NCI-H69 (cell line): ENCODE measurements at regions not wholly inside any gene's neighbourhood (a gene's known extent, or its start where the extent isn't known, plus 50 kb on each side); places are given as distances from the start of the nearest gene placed in this dataset.

Experiments
- DNase-seq: peaks from one replicate; lab custom pipeline; 2025; lab: John Stamatoyannopoulos, UW

DNA sequence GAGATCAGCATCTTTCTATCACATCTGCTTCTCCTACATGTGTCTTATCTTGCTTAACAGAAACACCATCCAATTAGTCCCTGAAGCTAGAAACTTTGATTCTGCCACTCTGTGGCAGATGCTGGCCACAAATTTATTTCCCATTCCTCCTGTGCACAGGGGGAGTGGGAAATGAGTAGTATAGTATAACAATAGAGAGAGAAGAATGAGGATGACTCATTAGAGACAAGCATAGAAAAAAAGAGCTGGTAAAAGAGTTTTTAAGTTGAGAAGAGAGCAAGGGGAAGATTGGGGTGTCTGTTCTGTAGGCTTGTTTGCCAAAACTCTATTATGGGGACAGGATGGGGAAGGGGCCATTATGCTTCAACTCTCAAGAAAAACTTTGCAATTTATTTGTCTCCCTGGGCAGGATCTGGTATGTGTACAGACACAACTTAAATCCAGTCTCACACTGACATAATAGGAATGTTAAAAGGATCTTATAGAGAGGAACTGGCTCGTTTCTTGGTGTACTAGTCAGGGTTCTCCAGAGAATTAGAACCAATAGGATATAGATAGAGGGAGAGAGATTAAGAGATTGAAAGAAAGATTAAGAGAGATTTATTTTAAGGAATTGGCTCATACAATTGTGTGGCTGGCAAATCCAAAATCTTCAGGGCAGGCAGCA is 142.6 kb upstream of the CPSF6 start:
- peak; percentile 29 for DNase-seq

DNA sequence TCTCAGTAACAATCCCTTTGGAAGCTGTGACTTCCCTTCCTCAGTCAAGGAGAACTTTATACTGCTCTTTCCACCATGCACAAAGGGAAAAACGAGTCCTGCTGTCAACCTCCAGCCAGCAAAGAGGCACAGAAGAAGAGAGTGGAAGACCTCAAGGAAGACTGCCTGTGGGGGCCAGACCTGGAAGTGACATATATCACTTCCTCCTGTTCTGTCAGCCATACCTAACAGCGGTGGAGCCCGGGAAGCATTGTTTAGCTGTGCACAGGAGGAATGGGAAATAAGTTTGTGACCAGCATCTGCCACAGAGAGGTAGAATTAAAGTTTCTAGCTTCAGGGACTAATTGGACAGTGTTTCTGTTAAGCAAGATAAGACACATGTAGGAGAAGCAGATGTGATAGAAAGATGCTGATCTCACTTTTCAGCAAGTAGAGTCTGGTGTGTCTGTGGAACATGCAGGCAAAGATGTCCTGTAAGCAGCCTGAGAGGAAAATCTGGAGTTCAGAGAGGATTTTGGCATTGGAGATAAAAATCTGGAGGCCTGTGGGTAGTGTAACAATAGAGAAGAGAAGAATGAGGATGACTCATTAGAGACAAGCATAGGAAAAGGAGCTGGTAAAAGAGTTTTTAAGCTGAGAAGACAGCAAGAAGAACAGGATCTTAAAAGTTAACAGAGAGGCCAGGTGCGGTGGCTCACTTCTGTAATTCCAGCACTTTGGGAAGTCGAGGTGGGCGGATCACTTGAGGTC is 141.6 kb upstream of the CPSF6 start:
- DNase-seq: no peak

DNA sequence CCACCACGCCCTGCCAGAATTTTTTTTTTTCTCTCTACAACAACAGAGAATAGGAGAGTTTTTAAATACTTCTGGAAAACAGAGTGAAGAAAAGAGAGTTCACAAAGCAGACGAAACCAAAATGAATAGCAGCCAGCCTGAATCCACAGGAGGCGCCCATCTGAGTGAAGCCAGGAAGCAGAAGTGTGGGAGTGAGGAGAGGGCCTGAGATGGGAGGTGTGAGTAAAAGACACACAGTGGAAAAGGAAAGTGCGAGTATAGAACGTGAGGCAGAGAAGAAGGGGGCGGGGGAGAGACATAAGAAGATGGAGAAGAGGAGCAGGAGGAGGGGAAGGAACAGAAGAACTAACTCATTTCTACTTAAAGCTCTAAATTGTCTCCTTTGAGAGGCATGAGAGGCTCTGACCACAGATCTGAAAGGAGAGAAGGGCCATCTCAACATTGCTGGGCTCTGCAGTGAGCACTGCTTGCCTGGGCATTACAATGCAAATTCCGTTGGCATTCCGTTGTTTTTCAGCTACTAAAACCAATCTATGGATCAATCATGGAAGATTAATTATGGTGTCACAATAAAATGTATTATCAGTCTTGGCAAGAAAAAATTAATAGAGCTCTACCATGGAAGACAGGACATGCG is 140.1 kb upstream of the CPSF6 start:
- DNase-seq: no peak

DNA sequence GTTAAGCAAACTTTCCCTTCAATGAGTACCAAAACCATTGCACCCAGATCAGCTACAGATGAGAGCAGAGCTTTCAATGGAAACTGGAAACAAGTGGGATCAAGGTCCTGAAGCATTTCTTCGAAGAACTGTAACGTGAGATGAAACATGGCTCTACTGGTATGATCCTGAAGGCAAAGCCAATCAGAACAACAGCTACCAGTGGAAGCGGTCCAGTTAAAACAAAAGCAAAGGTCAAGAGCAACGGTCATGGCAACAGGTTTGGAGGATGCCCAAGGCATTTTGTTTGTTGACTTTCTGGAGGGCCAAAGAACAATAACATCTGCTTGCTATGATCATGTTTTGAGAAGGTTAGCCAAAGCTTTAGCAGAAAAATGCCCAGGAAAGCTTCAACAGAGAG is 137.9 kb upstream of the CPSF6 start:
- DNase-seq: peak; percentile 77

DNA sequence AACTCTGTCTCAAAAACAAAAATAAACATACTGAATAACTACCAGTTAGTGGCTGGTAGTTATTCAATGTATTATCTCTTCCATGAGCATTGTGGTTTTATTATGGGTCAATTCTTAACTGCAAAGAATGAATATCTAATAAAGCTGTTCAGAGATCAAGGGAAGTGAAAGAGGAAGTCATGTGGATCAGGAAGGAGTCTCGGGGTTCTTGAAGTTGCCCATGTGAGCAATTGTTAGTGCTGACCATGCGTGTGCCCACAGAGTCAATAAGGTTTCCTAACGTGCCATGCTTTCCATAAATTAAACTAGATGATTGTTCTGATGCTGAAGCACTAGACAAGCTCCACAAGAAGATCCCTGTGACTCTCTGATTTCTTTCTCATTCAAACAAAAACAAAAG is 136.5 kb upstream of the CPSF6 start:
- no peak for DNase-seq

DNA sequence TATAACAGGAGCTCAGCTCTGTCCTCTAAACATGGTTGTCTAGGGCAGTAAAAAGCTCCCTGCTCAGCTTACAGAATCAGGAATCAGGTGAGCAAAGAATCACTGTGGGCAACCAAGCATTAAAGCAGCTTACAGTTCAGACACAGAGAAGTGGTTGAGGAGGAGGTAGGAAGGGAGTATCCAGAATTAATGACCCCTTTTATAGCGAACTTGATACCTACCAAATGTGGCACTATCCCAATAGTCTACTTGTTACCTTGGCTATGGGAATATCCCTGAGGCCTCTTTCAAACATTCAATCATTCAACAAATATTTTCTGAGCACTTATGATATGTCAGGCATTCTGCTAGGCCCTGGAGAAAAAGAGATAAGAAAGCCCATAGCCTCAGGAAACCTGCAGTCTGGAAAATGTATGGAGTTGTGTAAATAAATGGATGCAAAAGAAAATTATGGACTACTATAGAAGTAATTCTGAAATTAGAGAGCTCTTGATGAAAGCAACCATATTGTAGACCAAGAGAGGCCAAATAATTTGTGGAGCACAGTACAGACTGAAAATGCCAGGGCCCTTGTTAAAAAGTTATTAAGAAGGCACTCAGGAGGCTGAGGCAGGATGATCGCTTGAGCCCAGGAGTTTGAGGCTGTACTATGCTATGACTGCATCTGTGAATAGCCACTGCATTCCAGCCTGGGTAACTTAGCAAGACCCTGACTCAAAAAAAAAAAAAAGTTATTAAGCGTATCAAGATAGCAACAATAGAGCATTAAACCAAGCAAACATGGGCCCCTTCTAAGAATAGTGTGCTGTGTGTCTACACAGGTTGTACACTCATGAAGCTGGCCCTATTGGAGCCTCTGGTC is 134.0 kb upstream of the CPSF6 start:
- DNase-seq: peak; percentile 93

DNA sequence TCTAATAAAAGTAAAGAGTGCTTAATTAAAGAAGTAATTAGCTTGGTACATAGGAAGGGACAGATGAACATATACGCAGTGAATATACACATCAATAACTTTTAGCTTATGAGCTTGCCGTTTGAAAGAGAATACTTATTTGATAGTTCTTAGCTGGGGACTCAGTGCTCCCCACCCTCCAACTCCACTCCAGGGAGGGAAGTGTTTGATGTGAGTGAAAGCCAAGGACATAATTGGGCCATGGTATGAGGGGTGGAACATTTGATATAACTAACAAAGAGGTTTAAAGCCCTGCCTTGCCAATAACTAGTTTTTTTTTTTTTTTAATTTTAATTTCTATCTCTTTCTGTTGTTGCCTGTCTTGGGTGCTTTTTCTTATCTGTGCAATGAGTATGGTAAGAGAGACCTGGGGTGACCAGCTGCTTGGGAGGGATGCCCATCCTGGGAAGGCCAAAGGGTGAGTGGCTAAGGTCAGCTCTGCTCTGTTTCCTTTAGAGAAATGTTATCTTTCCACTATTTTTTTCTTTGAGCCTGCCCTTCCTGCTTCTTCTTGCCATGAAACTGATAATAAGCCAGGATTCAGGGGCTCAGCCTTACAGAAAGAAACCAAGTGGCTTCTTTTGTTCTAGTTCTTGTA is 132.8 kb upstream of the CPSF6 start:
- peak; percentile 54 for DNase-seq

DNA sequence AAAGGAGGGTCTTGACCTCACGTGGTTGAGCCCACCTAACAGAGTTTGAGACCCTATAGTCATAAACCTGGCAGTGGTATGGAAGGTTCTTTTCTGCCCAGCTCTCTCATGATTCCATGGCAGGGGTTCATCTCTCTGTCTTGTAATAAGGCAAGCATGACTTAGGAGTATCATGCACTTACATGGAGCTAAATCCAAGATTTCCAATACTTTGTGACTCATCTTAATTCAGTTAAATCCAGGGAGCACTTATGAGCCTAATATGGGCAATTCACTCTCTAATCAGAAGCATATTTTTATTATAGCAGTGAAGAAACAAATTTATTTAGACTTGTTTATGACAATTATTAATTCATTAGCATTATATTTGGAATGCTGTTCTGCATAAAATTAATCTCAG is 131.8 kb upstream of the CPSF6 start:
- no peak for DNase-seq

DNA sequence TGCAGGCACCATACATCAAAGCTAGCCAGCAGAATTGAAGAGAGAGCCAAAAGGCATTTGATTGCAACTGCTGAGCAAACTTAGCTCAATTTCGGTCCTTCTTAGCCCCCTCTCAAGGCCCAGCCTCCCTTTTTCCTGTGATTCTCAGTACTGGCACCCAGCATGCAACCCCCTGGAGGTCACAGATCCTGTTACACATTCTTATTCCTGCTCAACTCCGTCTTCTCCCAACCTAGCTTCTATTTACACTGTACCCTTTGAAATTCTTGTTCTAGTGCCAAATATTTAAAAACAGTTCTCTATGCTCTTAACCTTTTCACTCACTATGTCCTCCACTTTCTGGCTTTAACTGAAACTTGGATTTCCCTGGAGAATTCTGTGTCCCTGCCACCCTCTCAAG is 131.3 kb upstream of the CPSF6 start:
- DNase-seq: peak; percentile 15

DNA sequence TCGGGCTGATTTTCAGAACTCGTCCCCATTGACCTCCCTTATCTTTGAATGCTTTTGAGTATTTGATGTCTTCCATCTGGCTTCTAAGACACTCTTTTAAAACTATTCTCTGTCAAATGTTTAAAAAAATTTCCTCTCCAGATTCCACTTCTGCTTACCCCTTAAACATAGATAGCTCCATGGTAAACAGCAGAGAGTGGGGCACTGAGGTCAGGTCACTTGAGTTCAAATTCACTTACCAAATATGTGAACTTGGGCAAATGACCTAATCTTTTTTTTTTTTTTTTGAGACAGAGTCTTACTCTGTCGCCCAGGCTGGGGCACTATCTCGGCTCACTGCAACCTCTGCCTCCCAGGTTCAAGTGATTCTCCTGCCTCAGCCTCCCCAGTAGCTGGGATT is 126.8 kb upstream of the CPSF6 start:
- DNase-seq: no peak

DNA sequence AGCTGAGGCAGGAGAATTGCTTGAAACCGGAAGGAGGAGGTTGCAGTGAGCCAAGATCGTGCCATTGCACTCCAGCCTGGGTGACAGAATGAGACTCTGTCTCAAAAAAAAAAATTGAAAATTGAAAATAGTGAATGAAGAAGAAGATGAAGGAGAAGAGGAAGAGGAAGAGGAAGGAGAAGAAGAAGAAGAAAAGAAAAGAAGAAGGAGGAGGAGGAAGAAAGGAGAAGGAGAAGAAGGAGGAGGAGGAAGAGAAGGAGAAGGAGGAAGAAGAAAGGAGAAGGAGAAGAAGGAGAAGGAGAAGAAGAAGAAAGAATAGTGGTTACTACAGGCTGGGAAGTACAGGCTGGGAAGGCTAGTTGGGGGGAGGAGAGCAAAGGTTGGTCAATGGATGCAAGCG is 124.3 kb upstream of the CPSF6 start:
- no peak for DNase-seq

DNA sequence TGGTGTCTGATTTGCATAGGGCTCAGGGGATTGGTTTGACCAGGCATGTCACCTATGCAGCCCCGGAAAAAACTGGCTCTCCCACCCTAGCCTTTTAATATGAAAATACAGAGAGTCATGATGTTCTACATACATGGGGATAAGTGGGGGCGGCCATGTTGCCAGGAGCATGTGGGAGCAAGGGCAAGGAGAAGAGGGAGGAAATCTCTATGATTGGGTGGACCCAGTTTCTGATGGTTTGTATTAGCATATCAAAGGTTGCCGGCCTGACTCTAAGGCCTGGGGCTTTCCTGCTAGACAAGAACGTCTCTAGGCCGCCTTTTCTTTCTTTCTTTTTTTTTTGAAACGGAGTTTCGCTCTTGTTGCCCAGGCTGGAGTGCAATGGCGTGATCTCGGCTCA is 123.4 kb upstream of the CPSF6 start:
- DNase-seq: no peak

DNA sequence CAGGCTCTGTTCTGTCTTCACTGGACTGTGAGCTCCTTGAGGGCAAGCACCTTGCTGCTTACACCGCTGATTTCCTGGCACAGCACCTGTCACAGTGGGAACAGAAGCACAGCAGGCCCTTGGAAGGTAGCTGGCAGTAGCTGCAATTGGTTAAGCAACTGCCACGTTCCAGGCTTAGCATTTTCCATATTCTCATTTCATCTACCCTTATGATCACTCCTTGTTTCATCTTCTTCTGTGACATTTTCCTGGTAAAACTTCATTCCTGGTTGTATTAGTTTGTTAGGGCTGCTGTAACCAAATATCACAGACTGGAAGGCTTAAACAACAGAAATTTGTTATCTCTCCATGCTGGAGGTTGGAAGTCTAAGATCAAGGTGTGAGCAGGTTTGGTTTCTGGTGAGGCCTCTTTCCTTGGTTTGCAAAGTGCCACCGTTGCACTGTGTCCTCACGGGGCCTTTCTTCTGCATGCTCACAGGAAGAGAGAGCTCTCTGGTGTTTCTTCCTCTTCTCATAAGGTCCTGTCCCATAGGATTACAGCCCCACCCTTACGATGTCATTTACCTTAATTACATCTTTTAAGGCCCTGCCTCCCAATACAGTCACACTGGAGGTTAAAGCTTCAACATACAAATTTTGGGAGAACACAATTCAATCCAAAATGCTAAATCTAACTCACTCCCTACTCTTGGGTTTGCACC is 121.7 kb upstream of the CPSF6 start:
- DNase-seq: no peak

DNA sequence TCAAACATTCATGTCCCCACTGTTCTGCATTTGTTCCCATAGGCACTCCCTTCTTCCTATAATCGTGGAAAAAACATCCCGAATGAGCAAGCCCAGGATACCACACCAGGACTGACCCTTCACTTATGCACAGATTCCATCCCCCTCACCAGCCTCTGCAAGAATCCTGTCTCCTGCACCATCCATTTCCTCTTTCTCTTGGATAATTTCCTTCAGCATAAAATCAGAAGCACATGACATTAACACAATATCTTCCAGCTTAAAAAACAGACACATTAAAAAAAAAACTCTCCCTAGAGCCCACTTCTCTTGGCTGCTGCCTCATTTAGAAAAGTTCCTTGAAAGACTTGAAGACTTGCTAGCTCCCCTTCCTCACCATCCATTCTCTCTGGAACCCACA is 120.9 kb upstream of the CPSF6 start:
- no peak for DNase-seq

DNA sequence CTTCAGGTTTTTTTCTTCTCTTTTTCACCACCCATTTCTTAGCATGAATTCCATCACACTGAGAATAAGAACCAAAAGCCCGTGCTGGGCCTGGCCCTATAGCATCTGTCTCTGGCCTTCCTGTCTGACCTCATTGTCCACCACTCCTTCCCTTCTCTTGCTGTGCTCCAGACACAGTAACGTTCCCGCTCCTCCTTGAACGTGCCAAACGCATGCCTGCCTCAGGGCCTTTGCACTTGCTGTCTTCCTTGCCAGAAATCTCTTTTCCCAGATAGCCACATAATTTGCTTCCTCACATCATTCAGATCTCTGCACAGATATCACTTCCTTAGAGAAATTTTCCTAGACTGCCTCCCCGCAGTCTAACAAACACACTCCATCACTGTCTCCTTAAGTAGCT is 119.6 kb upstream of the CPSF6 start:
- DNase-seq: no peak

DNA sequence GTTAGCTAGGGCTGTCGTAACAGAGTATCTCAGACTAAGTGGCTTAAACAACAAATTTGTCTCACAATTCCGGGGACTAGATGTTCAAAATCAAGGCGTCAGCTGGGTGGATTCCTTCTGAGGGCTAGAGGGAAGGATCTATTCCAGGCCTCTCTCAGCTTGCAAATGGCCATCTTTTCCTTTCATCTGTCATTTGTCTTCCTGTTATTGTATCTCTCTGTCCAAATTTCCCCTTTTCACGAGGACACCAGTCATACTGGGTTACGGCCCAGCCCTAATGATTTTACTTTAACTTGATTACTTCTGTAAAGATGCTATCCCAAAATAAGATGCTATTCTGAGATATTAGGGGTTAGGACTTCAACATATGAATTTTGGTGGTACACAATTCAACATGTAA is 119.0 kb upstream of the CPSF6 start:
- no peak for DNase-seq

DNA sequence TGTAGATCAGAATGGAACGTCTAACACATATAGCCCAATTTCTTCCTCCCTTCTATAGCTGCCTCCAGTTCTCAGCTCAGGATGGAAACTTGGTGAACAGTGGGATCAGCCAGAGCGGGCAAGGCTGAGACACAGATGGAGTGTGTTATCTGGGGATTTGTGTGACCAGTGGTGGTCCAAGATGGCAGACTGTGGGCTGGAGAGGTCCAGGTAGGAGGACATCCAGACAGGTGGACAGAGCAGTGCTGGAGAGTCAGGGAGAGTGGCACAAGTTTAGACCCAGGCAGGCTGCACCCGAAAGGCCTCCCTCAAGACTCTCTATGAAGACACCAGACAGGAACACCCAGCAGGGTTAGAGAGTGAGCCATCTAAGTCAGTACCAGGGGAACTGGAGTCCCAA is 116.1 kb upstream of the CPSF6 start:
- DNase-seq: no peak

DNA sequence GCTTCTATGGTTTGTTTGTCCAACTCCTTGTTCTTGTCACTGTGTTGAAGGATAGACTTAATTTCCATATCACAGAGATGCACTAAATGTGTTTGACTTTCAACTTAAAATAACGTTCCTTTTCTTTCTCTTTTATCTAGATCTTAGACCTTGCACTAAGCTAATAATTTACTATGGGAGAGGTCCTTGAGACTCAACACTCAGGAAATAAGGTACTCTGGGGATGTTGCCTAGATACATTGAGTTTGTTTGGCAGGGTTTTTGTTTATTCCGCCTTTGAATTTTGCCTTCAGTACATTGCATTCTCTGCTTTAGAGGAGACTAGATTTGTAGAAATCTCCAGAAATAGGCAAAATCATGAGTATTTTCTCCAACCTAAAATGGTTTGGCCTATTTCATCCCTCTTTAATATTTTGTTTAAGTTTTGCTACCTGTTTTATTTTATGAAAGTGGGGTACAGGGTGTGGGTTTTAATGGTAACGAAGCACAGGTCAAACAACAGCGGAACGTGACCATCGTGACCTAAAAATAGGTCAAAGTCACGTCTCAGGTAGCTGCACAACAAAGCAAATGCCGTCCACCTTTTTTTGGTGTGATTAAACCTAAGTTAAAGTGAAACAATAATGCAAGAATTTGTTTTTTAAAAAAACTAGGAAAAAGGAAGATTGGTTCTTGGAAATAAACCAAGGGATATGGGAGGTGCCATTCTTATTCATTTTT is 115.3 kb upstream of the CPSF6 start:
- DNase-seq: no peak

DNA sequence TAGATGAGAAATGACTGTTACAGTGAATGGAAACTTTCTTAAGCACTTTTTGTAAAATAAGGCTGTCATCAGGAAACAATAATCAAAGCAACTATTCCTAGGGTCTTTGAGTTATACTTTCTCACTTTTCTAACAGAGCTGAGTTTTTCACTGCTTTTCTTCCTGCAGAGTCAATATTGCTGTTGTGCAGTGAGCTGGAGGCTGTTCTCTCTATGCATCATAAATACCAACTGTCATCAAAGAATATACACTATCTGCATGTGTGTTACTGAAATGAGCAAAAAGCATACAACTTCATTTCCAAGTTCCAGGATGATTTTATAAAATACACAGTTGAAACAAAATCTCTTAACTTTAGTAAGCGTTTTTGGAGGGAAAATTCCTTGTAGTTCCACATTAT is 110.4 kb upstream of the CPSF6 start:
- no peak for DNase-seq

DNA sequence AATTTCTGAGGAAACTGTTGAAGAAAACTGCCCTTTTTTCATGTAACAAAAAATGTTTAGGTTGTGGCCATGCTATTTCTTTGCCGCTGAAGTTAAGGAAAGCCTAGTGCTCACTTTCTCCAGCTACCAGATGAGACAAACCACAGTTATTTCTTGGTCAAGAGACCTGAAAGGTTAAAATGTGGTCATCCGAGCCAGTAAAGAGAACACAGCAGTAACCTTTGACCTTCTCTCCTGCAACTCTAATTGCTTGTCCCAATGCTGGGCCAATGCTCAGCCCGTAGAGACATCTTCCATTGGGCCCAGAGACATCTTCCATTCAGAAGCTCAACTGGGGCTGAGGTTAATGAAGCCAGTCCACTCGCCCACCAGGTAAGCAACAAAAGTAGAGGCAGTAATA is 109.8 kb upstream of the CPSF6 start:
- no peak for DNase-seq

DNA sequence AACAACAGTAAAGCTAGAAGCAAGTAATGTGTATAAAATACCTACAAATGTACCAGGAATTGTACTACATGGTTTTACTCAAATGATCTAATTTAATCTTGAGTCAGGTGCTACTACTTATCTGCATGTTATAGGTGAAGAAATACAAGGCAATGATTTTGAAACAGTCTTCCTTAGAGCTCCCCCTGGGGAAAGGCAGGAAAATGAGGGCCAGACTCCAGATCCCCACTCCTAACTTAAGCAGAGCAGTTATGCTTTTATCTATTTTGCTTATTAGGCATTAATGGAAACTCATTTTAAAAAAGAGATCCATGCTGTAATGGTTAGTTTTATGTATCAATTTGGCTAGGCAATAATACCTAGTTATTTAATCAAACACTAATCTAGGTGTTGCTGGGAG is 109.3 kb upstream of the CPSF6 start:
- no peak for DNase-seq
